Liver (tissue), 8 donors: ENCODE measurements at regions not wholly inside any gene's neighbourhood (a gene's known extent, or its start where the extent isn't known, plus 50 kb on each side); places are given as distances from the start of the nearest gene placed in this dataset.
A peak's percentile ranks its signal among the peaks of the same experiment; 100 is the strongest.

Source experiments
- DNase-seq: peaks from one replicate; pipeline ENCODE4 v3.0.0-alpha.2; 2017; ENCODE audit warnings: low spot score
- H3K27ac ChIP-seq, 2 donors: one replicate each; pipeline ENCODE4 v1.7.0; 2013; ENCODE audit warnings: inconsistent platforms in 2 of 2, low read length in 2 of 2, control low read depth in 1 of 2, low read depth in 1 of 2, mild to moderate bottlenecking in 1 of 2
- H3K27me3 ChIP-seq, 4 donors: one replicate each; pipeline versions ENCODE4 v1.6.1 to v1.7.0; 2013; ENCODE audit warnings: low read length in 3 of 4, inconsistent platforms in 1 of 4, mild to moderate bottlenecking in 1 of 4, moderate library complexity in 1 of 4; ENCODE audit not compliant: control insufficient read depth in 4 of 4, insufficient read depth in 4 of 4
- H3K36me3 ChIP-seq, 4 donors: one replicate each; pipeline versions ENCODE4 v1.6.1 to v1.7.0; 2013; ENCODE audit warnings: low read length in 3 of 4, mild to moderate bottlenecking in 3 of 4, low read depth in 1 of 4, moderate library complexity in 1 of 4; ENCODE audit not compliant: control insufficient read depth in 4 of 4, insufficient read depth in 3 of 4
- H3K4me1 ChIP-seq, 4 donors: one replicate each; pipeline versions ENCODE4 v1.6.1 to v1.7.0; 2013; ENCODE audit warnings: low read length in 3 of 4, mild to moderate bottlenecking in 3 of 4, moderate library complexity in 1 of 4; ENCODE audit not compliant: control insufficient read depth in 4 of 4, insufficient read depth in 4 of 4
- H3K4me3 ChIP-seq, 3 donors: one replicate each; pipeline versions ENCODE4 v1.6.1 to v1.7.0; 2013; ENCODE audit warnings: low read length in 3 of 3, control low read depth in 1 of 3, low read depth in 1 of 3, mild to moderate bottlenecking in 1 of 3
- H3K9ac ChIP-seq, 2 donors: one replicate each; pipeline ENCODE4 v1.7.0; 2013; ENCODE audit warnings: low read length in 2 of 2, mild to moderate bottlenecking in 2 of 2, moderate library complexity in 2 of 2, control low read depth in 1 of 2, low read depth in 1 of 2
- H3K9me3 ChIP-seq, 4 donors: one replicate each; pipeline versions ENCODE4 v1.6.1 to v1.7.0; 2013; ENCODE audit warnings: low read length in 3 of 4; ENCODE audit not compliant: control insufficient read depth in 4 of 4
- EGR1 ChIP-seq, 2 donors: IDR thresholded peaks; 2 replicates each; pipeline ENCODE4 v1.6.1; 2016 to 2018; ENCODE audit warnings: antibody characterized with exemption in 2 of 2, low read depth in 2 of 2
- FOXA1 ChIP-seq: IDR thresholded peaks from 2 replicates; pipeline ENCODE4 v1.6.1; 2016; ENCODE audit warnings: antibody characterized with exemption
- FOXA2 ChIP-seq: IDR thresholded peaks from 2 replicates; pipeline ENCODE4 v1.6.1; 2016; ENCODE audit warnings: antibody characterized with exemption
- HNF4G ChIP-seq: IDR thresholded peaks from 2 replicates; pipeline ENCODE4 v1.6.1; 2016; ENCODE audit warnings: antibody characterized with exemption
- NR2F2 ChIP-seq: IDR thresholded peaks from 2 replicates; pipeline ENCODE4 v1.6.1; 2016; ENCODE audit warnings: antibody characterized with exemption
- RAD21 ChIP-seq, 2 donors: IDR thresholded peaks; 2 replicates each; pipeline ENCODE4 v1.6.1; 2016; ENCODE audit warnings: antibody characterized with exemption in 2 of 2, mild to moderate bottlenecking in 2 of 2
- SP1 ChIP-seq: IDR thresholded peaks from 2 replicates; pipeline ENCODE4 v1.6.1; 2018; ENCODE audit warnings: antibody characterized with exemption, mild to moderate bottlenecking
- YY1 ChIP-seq: IDR thresholded peaks from 2 replicates; pipeline ENCODE4 v1.6.1; 2016; ENCODE audit warnings: antibody characterized with exemption, mild to moderate bottlenecking
- WGBS: extraction: QIAGEN DNeasy Blood & Tissue Kit; methylation state at CpG from one replicate; pipeline ENCODE4 v1.1.7; 2013; 5-methylcytosine and 5-hydroxymethylcytosine counted together
- TF ChIP-seq, protein P1 (sequence below): IDR thresholded peaks from 2 replicates; pipeline ENCODE4 v1.6.1; 2016; ENCODE audit warnings: antibody characterized with exemption
- TF ChIP-seq, protein P2 (sequence below): IDR thresholded peaks from 2 replicates; pipeline ENCODE4 v1.6.1; 2016; ENCODE audit warnings: antibody characterized with exemption, mild to moderate bottlenecking
- TF ChIP-seq, protein P3 (sequence below): fragments of 150-350 bp; IDR thresholded peaks from 2 replicates; pipeline ENCODE4 v1.5.1; 2017; ENCODE audit warnings: improper control_type of control experiment, low read depth, low read length; ENCODE audit not compliant: missing input control
- TF ChIP-seq, protein P4 (sequence below): IDR thresholded peaks from 2 replicates; pipeline ENCODE4 v1.6.1; 2016; ENCODE audit warnings: antibody characterized with exemption
- donor health status: healthy.
- donor health status: healthy.
- donor health status: healthy.
- donor health status: healthy.
- donor health status: healthy.

DNA sequence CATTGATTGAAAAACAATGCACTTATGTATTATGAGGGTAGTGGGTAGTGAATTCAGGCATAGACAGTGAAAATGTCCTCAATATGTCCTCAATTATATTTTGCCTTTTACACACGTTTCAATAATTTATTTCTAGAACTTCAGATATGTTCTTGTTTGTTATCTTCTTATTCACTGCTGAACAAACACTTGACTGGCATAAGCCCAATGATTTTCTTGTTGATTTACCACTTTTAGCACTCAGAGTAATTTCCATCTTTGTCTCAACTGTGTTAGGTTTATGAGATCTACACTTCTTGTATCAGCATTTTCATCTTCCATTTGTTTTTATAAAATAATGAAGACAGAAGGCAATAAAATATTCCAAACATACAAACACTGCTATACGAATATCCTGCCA is 61.8 kb upstream of the DCC start:
- WGBS = 25% methylated on average over 2 of the region's 2 CpGs
- Histone ChIP-seq H3K4me1 (peaks cover 0 to 8% (median 3%) of the 10 kb centered on the region in 4 donors), H3K9ac (no peak overlapping the region), H3K9me3 (no peaks in the 10 kb centered on the region), H3K4me3 (no peak overlapping the region), H3K27me3 (no peaks in the 10 kb centered on the region), H3K36me3 (no peaks in the 10 kb centered on the region), H3K27ac (no peak overlapping the region)
- no peak for DNase-seq
- TF ChIP-seq FOXA2 = peak; percentile 16
- TF ChIP-seq, protein P1, sequence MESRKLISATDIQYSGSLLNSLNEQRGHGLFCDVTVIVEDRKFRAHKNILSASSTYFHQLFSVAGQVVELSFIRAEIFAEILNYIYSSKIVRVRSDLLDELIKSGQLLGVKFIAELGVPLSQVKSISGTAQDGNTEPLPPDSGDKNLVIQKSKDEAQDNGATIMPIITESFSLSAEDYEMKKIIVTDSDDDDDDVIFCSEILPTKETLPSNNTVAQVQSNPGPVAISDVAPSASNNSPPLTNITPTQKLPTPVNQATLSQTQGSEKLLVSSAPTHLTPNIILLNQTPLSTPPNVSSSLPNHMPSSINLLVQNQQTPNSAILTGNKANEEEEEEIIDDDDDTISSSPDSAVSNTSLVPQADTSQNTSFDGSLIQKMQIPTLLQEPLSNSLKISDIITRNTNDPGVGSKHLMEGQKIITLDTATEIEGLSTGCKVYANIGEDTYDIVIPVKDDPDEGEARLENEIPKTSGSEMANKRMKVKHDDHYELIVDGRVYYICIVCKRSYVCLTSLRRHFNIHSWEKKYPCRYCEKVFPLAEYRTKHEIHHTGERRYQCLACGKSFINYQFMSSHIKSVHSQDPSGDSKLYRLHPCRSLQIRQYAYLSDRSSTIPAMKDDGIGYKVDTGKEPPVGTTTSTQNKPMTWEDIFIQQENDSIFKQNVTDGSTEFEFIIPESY = no peak

DNA sequence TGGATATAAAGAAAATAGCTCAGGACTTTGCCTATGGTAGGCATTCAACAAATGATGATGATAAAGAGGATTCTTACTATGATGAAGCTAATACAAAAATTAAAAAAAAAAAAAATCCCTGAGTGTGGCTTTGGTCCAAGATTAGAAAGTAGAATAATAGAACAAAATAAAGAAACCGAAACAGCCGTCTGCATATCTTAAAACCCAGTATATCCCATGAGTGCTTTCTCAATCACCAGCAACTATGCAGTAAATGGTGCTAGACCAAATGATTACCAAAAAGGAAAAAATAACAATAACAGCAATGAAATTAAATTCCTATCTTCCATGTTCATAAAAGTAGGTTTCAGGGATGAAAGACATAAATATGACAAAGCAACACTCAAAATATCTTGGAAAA is 59.3 kb upstream of the DCC start:
- no peak for DNase-seq
- H3K9ac ChIP-seq = no peak overlapping the region
- H3K9me3 ChIP-seq = no peaks in the 10 kb centered on the region
- 93% methylated on average over 2 of the region's 2 CpGs for WGBS
- H3K4me3 ChIP-seq = no peak overlapping the region
- H3K27ac ChIP-seq = no peak overlapping the region
- TF ChIP-seq NR2F2 (no peak), YY1 (no peak), HNF4G (no peak), SP1 (no peak), EGR1 (IDR thresholded peaks at IDR 0.05; ENCODE audit: low read depth in 2 of 2) (no peak), FOXA2 (no peak)
- TF ChIP-seq, protein P2, sequence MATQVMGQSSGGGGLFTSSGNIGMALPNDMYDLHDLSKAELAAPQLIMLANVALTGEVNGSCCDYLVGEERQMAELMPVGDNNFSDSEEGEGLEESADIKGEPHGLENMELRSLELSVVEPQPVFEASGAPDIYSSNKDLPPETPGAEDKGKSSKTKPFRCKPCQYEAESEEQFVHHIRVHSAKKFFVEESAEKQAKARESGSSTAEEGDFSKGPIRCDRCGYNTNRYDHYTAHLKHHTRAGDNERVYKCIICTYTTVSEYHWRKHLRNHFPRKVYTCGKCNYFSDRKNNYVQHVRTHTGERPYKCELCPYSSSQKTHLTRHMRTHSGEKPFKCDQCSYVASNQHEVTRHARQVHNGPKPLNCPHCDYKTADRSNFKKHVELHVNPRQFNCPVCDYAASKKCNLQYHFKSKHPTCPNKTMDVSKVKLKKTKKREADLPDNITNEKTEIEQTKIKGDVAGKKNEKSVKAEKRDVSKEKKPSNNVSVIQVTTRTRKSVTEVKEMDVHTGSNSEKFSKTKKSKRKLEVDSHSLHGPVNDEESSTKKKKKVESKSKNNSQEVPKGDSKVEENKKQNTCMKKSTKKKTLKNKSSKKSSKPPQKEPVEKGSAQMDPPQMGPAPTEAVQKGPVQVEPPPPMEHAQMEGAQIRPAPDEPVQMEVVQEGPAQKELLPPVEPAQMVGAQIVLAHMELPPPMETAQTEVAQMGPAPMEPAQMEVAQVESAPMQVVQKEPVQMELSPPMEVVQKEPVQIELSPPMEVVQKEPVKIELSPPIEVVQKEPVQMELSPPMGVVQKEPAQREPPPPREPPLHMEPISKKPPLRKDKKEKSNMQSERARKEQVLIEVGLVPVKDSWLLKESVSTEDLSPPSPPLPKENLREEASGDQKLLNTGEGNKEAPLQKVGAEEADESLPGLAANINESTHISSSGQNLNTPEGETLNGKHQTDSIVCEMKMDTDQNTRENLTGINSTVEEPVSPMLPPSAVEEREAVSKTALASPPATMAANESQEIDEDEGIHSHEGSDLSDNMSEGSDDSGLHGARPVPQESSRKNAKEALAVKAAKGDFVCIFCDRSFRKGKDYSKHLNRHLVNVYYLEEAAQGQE = no peak
- TF ChIP-seq, protein P3, sequence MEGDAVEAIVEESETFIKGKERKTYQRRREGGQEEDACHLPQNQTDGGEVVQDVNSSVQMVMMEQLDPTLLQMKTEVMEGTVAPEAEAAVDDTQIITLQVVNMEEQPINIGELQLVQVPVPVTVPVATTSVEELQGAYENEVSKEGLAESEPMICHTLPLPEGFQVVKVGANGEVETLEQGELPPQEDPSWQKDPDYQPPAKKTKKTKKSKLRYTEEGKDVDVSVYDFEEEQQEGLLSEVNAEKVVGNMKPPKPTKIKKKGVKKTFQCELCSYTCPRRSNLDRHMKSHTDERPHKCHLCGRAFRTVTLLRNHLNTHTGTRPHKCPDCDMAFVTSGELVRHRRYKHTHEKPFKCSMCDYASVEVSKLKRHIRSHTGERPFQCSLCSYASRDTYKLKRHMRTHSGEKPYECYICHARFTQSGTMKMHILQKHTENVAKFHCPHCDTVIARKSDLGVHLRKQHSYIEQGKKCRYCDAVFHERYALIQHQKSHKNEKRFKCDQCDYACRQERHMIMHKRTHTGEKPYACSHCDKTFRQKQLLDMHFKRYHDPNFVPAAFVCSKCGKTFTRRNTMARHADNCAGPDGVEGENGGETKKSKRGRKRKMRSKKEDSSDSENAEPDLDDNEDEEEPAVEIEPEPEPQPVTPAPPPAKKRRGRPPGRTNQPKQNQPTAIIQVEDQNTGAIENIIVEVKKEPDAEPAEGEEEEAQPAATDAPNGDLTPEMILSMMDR = no peak
- no peaks in the 10 kb centered on the region for H3K36me3 ChIP-seq
- H3K27me3 ChIP-seq = no peaks in the 10 kb centered on the region
- peaks cover 0 to 8% (median 3%) of the 10 kb centered on the region in 4 donors for H3K4me1 ChIP-seq

DNA sequence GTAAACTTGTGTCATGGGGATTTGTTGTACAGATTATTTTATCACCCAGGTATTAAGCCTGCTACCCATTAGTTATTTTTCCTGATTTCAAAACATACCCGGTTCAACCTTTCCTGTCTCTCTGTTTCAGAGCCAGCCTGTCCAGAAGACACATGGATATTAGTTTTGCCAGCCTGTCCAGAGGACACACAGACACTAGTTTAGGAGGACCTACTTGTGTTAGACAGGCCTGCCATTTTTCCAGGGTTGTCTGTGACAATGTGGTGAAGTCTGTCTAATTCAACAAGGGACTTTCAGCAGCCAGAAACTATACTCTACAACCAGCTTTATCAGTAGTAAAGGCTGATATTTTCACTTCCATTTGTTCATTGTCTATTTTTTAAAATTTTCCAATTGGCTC is 56.1 kb upstream of the DCC start:
- H3K4me1 ChIP-seq = no peaks in the 10 kb centered on the region
- H3K27me3 ChIP-seq = no peaks in the 10 kb centered on the region
- WGBS = 38% methylated on average over 1 of the region's 1 CpG
- no peaks in the 10 kb centered on the region for H3K36me3 ChIP-seq
- H3K9ac ChIP-seq = no peak overlapping the region
- H3K4me3 ChIP-seq = no peak overlapping the region
- H3K27ac ChIP-seq = peak overlapping the region in 1 of 2 donors; percentile 7
- H3K9me3 ChIP-seq = no peaks in the 10 kb centered on the region
- no peak for DNase-seq
- no peak for TF ChIP-seq FOXA1
- TF ChIP-seq, protein P2 = no peak
- TF ChIP-seq, protein P1 = no peak
- TF ChIP-seq RAD21 (IDR thresholded peaks at IDR 0.05) = no peak
- TF ChIP-seq, protein P4, sequence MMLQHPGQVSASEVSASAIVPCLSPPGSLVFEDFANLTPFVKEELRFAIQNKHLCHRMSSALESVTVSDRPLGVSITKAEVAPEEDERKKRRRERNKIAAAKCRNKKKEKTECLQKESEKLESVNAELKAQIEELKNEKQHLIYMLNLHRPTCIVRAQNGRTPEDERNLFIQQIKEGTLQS = no peak
- no peak for TF ChIP-seq EGR1 (IDR thresholded peaks at IDR 0.05; ENCODE audit: low read depth in 2 of 2)
